ENCODE measurements at regions not wholly inside any gene's neighbourhood (a gene's known extent, or its start where the extent isn't known, plus 50 kb on each side); places are given as distances from the start of the nearest gene placed in this dataset.

DNA sequence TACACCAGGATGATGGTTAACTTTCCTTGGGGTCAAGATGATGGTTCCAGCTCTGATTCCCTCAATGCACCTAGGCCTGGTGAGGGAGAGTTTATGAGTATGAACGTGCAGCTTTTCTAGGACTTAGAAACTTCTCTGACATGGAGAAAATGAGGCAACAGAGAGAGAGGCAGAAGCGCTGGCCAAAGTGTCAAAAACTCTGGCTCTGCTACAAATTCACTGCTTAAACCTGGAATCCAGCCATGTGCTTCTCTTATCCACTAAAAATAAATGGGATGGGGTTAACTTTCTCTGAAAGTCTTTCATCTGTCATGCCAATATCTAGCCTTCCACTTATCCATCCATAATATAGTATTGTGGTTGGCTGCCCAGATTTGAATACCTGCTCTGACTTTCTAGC is 568.7 kb downstream of the MED13L start:
- DNase-seq (ENCODE audit: low read depth): no peak

DNA sequence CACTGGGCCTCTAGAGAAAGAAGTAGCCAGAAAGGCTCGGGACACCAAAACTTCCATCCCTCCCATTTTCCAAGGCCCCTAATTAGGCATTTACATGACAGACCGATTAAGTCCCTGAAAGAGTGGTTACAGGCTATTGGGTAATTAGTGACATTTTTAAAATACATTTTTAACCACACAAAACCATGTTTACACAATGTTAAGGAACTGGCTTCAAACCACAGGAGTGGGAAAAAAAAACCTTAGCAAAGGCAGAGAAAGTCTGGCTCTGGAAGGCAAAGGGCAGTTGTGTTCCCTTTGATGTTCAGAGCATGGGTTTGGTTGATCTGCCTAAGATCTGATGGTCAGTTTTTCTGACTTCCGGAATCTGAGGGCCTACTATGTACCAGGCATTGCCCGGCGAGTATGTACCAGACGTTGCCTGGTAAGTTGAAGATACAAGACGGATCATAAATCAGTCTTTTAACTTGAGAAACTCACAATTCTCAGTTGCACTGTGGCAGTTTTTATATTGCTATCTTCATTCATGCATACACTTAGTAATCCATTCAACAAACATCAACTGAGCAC is 576.5 kb downstream of the MED13L start:
- DNase-seq (ENCODE audit: low read depth): no peak

DNA sequence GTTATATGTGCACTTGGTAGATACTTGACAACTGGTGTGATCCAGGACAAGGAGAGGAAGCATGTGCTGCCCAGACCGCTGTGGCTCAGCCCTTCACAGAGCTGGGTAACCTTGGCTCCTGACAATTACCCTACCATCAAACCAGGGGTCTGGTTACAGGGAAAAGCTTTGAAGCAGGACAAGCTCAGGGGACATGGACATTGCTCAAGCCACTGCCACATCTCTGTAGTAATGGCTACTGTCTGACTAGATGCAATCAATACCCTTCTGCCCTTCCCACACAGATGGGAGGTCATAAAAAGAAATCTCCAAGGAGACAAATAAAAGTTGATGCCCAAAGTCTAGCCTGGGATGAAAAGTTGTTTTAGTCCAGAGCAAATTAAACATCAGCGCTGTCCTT is 577.4 kb downstream of the MED13L start:
- no peak for DNase-seq (ENCODE audit: low read depth)

DNA sequence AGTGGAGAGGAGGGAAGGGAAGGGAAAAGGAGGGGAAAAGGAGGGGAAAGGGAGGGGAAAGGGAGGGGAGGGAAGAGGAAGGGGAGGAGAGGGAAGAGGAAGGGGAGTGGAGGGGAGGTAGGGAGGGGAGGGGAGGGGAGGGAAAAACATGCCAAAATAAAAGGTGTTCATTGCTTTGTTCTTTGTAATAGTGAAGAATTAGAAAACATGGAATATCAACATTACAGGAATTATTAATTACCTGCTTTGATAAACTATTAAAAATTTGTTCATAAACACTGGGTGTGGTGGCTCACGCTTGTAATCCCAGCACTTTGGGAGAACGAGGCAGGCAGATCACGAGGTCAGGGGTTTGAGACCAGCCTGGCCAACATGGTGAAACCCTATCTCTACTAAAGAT is 579.2 kb downstream of the MED13L start:
- no peak for DNase-seq (ENCODE audit: low read depth)

DNA sequence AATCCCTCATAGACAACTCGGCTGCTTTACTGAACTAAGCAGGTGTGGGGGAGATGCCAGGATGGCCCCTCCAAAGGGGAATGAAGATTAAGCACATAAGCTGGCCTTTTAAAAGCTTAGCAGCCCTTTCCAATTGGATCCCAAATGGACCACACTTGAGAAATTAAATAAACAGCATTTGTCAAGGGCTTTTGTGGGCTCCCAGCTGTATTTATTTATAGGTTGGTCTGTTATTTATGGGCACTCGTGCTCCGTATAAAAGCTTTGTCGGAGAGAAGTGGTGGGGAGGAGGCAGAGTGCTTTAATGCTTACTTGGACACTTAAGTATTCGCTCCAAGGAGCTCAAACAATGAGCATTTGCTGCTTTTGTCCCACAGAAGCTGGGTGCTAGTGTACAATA is 580.2 kb downstream of the MED13L start:
- no peak for DNase-seq (ENCODE audit: low read depth)

DNA sequence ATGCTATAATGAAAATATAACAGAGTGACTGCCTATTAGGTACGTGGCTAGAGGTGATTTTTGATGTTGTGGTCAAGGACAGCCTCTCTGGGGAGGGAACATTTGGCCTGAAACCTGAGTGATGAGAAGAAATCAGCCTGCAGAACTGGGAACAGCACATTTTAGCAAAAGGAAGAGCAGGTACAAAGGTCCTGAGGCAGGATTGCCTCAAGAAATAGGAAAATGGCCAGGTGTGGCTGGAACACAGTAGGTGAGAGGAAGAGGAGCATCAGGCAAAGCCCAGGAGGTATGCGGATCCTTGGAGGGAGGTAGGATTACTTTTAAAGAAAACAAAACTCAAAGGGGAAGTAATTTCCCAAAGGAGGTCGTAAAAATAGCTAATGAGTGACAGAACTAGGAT is 582.9 kb downstream of the MED13L start:
- DNase-seq (ENCODE audit: low read depth): no peak

DNA sequence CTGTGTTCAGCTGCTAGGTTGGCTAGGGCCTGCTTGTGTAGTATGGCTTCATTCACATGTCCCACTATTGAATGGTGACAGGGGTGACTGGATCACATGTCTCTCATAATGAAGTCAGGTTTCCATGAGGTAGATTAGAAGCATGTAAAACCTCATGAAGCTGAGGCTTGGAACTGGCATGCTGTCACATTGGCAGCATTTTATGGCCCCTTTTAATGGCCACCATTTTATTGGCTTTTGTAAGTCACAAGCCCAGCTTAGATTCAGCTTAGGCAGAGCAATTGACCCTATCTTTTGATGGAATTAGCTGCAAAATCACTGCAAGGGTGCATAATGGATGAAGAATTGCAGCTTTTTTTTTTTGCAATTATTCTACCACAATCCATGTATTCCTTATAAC is 583.5 kb downstream of the MED13L start:
- DNase-seq (ENCODE audit: low read depth): no peak

DNA sequence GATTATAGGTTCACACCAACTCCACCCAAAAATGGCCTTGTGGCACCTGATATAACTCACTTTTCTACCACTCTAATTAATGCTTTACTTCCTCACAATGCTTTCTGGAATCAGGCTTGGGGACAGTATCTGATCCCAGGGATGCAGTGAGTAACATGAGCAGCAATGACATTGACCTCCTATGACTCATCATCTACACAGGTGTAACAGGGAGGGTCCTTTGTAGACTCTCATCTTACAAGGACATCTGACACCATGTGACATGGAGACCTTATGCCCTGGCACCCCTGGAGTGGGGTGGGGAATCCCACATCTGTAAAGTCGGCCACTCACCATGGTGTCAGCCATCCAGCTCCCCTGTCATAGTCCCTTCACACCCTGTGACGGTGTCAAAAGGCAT is 586.4 kb downstream of the MED13L start:
- no peak for DNase-seq (ENCODE audit: low read depth)

DNA sequence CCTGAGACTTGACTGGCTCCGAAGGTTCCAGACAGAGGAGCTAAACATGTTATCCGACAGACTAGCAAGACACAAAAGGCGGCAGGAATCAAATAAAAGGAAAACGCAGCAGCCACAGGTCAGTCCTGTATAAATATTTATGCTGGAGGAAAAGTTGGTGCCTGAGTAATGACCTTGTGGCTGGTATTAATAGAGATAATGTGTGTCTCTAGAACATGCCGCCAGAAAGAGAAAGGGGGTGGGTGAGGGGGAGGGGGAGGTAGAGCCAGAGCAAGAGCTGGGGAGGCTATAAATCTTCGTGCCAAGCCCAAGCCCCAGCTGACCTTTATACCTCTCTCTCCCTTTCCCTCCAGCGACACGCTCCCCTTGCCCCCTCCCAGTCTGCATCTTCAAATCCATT is 590.4 kb downstream of the MED13L start:
- no peak for DNase-seq (ENCODE audit: low read depth)

DNA sequence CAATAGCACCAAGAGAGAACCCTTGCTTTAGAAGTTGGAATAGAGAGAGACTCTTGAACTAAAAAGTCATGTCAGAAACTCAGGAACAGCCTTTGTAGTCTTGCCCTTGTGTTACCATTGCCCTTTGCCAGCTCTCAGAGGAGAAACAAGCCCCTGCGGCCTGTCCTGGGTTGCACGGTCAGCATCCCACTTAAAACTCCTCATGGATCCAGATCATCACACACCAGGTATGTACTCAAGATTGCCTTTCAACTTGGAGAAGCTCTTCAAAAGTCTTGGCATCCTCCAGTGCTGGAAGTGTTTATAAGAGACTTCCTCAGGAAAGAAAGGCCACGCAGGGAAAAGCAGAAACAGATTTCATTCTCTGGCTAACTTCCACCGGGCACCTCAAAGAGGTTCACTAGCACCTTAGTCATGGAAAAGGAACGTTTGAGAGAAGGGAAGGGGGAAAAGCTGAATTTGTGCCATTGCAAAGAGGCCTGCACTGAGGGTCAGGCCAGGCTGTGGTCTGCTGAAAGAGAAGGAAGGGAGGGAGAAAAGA is 594.2 kb downstream of the MED13L start:
- DNase-seq (ENCODE audit: low read depth): no peak

DNA sequence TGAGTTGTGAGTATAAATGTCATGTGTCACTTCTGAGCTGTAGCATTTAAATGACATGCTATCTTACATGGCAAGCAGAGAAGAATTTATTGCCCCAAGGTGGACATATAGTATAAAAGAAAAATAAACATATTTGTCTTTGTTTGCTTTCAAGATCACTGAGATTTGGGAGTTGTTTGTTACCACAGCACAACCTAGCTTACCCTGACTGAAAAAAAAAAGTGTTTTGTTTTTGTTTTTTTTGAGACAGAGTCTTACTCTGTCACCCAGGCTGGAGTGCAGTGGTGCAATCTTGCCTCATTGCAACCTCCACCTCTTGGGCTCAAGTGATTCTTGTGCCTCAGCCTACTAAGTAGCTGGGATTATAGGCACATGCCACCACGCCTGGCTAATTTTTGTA is 596.5 kb downstream of the MED13L start:
- no peak for DNase-seq (ENCODE audit: low read depth)

DNA sequence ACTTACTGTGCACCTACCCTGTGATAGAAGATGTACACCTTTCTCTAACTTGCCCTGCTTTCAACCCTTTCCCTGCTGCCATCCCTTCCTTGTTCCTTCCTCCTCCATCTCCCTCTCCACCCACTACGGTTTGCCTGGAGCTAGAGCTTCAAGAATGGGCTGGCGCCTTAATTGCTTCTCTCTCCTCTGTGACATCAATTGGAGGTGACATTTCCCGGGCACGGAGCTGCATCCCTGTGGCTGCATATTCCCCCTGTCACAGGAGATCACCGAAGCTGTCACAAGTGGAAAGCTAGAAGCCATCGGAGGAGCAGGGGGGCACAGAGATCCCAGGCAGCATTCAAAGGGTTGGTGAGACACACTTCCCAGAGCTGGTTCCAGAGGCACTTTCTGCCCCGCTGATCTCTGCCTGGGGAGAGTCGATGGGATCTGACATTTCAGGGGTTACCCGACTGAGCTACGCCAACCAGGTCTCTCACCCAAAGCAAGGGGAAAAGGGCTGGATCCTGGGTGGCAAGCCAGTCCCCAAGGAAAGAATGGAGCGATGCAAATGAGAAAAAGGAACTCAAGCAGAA is 604.9 kb downstream of the MED13L start:
- DNase-seq (ENCODE audit: low read depth): no peak

DNA sequence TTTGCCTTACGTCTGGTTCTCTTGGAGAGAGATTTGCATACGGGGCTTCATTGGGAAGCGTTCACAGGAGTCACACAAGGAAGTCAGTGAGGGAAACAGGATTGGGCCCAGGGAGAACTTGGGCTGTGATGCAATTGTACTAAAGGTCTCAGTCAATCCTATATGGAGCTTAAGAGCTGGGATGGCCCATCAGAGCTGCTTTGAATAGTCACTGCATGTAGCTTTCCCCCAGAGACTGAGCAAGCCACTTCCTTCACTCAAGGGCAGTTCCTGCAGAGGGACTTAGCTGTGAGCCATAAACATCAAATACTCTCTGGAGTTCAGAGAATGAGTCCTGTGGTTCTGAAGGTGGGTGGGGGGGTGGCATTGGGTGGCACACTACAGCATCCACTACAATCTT is 605.4 kb downstream of the MED13L start:
- DNase-seq (ENCODE audit: low read depth): no peak

DNA sequence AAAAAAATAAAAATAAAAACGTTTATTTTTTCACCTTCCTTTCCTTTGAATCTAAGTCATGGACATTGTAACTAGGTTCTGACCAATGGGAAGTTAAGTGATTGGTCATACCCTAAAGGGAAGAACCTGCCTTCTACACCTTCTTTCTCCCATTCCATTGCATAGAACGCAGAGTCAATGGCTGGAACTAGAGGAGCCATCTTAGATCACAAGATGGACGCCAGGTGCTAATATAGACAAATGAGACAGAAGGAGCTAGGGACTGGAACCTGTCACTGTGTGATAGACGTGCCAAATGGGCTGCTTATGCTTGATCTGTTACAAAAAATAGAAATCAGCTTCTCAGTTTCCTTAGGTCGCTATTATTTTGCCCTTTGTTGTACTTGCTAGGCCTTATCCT is 606.6 kb downstream of the MED13L start:
- DNase-seq (ENCODE audit: low read depth): no peak

DNA sequence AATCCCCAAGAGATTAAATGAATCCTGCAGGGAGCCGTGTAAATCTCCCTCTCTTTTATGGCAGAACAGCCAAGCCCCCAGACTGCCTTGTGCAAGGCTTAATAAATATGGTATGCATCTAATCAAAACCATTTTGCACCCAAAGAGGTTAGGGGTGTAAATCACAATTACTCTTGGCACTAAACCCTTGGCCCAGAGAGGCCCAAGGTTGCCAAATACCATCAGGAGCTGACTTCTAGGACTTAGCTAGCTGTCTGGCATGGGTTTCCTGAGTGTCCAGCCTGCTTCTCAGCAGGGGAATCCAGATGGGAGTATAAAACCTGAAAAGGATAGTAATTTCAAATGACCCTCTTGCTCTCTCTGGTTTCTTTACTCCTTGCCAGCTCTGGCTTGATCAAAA is 610.4 kb downstream of the MED13L start:
- no peak for DNase-seq (ENCODE audit: low read depth)

DNA sequence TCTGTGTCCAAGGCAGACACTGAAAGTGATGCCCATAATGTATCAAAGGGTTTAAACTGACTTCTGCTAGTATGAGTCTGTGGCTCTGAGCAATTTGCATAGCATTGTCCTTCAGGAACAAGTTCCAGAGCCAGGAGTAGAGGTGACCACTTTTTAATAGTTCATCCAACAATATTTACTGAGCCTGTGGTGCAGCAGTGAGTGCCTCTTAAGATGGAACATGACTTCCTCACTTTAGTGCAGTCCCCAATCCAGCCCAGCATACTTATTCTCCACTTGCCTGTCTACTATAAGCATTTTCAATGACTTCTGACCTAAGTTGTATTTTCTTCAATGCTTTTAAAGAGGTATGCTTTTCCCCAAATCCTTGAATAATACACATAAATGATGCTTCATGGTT is 611.3 kb downstream of the MED13L start:
- DNase-seq (ENCODE audit: low read depth): no peak

DNA sequence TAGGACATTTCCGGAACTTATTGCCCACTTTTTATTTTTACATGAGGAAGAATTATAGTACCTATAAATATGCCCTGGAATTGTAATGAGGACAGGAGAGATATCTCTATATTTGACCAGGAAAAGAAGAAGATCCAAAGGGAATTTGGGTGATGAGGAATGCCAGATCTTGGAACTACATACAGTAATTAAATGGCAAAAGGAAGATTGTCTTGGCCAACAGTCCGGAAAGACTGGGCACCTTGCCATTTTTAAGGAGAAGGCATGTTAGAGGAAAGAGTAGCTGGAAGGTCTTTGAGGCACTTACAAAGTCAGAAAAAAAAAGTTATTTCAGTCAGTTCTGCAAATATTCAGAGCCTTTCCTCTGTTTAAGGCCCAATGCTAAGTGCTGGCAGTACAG is 616.4 kb downstream of the MED13L start:
- DNase-seq (ENCODE audit: low read depth): no peak

DNA sequence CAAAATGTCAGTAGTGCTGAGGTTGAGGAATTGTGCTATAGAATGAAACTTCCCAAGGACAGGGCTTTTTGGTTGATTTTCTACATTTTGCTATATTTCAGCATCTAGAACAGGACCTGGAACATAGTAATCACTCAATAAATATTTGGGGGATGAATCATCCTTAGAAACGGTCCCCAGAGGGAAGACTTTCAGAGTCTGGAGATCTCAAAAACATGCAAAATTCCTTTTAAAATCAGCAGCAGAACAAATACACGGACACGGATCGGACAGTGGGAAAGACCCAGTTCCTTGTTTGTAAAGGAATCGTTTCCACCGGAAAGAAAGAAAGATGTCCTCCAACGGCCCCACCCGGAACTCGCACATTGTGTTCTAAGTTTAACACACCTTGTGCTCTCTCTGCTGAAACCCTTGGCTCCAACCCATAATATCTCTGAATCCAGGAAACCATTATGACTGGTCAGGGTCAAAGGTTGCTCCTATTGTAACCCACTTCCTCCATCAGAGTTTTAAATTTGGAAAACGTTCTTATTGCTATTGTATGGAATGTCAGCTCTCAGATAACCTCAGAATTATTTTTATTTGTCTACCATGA is 617.2 kb downstream of the MED13L start:
- DNase-seq (ENCODE audit: low read depth): no peak

DNA sequence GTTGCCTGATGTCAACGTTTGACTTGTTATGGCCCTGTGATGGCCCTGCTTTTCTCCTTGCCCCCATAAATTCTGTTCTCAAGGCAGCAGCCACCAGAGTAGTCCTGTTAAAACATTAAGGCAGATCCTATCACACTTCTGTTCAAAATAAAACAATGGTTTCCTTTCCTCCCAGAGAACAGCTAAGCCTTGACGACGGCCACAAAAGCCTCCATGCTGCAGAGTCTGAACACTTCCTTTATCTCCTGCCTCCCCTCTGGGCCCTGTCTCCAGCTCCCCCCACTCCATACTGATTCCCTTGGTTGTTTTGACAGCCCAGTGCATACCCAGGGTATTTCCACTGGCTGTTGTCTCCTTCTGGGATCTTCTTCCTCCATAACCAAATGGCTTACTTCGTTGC is 618.1 kb downstream of the MED13L start:
- DNase-seq (ENCODE audit: low read depth): no peak

DNA sequence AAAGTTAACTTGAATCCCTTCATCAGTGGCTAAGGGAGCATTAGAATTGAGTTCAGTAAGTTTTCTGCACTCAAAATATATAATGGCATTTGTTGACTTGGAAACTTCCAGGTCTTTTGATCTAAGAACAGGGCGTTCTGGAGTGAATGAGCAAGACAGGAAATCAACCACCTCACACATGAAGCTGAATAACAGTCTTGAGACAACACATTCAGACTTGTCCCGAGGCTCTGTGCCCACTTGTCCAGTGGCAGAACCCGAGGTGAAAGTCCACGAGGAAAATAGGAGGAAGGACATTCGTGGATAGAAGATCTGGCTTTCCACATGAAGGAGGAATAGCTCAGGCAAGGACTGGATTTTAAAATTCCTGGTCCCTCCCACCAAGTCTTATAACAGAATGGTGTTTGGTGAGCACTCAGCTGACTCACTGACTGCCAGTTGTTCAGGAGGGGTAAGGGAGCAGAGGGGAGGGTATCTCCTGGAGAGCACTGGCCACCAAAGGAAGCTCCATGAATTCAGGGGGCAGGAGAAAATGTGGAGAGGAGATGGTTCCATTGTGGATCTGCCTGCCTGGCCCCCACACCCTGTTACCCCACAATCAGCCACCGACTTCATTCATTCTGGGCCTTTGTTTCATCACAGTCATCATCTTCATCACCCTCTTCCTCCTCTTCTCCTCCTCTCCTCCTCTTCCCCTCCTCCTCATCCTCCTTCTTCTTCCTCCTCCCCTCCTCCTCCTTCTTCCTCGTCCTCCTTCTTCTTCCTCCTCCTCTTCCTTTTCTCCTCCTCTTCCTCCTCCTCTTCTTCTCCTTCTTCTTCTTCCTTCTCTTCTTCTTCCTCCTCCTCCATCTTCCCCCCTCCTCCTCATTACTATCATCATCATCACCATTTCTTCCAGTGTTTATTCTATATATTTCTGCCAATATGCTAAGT is 620.1 kb downstream of the MED13L start:
- DNase-seq (ENCODE audit: low read depth): no peak

DNA sequence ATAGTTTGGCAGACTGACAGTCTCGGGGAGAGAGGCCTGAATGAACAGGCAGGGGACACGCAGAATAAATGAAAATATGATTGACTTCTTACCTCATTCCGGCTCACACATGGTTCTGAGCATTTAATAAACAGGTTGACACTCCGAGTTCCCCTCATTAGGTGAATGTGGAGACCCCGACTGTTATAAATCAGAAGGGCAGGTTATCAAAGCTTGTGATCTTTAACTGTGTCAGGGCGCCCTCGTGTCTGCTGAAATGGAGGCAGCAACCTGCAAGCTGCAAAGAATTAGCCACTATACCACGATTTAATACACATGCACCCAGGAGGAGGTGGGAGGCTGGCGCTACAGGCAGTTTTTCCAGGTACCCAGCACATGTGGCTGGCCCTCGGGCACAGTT is 627.5 kb downstream of the MED13L start:
- DNase-seq (ENCODE audit: low read depth): no peak

DNA sequence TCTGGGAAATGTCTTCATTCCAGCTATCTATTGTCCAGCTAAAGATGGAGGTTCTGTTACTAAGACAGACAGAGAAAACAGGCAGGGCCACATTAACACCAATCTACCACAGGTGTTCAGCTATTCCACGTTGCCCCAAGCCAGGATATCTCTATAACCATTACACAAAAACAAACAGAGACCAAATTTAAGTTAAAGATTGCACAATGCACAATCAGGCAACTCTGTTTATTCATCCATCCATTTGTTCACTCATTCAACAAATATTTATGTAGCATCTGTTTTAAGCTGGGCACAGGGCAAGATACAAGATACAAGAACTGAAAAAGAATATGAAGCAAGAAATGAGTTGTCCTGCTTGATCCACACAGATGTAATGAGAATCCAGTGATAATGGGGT is 629.0 kb downstream of the MED13L start:
- no peak for DNase-seq (ENCODE audit: low read depth)

DNA sequence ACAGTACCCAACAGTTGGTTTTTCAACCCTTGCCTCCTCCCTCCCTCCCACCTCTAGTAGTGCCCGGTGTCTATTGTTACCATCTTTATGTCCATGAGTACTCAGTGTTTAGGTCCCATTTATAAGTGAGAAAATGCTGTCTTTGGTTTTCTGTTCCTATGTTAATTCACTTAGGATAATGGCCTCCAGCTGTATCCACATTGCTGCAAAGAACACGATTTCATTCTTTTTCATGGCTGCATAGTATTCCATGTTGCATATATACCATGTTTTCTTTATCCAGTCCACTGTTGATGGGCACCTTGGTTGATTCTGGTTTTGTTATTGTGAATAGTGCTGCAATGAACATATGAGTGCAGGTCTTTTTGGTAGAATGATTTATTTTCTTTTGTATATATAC is 631.3 kb downstream of the MED13L start:
- DNase-seq (ENCODE audit: low read depth): no peak
